A673 (cell line): ENCODE measurements at regions not wholly inside any gene's neighbourhood (a gene's known extent, or its start where the extent isn't known, plus 50 kb on each side); places are given as distances from the start of the nearest gene placed in this dataset.

Source experiments
- BruUV-seq: library from RNA; stranded (reverse); fragments of 400-500 nt; replicated peaks from 2 replicates; lab custom pipeline; 2021; lab: Mats Ljungman, UMichigan
- CTCF ChIA-PET: fragments of 300-600 bp; sonication (Branson Sonifier 250); formaldehyde crosslinking; loops from one replicate; lab custom pipeline; 2022; ENCODE audit warnings: antibody characterized with exemption; lab: Charles Lee
- POLR2A ChIA-PET: fragments of 300-600 bp; sonication (Branson Sonifier 250); formaldehyde crosslinking; loops from one replicate; lab custom pipeline; 2022; ENCODE audit warnings: antibody characterized with exemption; ENCODE audit not compliant: low non-redundant PET; lab: Charles Lee
- DNase-seq: peaks from one replicate; pipeline ENCODE4 v3.0.0-alpha.2; 2015; ENCODE audit warnings: low spot score
- H3K27ac ChIP-seq: fragments of 200-600 bp; sonication (generic); 2 replicates; pipeline ENCODE4 v1.5.1; 2016; ENCODE audit warnings: mixed run types, low read depth, mild to moderate bottlenecking, mixed read lengths, antibody characterized with exemption, low read length; ENCODE audit not compliant: poor library complexity, severe bottlenecking
- H3K27me3 ChIP-seq: fragments of 200-600 bp; sonication (generic); replicated peaks from 2 replicates; pipeline ENCODE4 v1.6.1; 2017; ENCODE audit warnings: mixed run types, low read depth, mild to moderate bottlenecking, mixed read lengths, antibody characterized with exemption, low read length; ENCODE audit not compliant: insufficient read depth, poor library complexity
- H3K36me3 ChIP-seq: fragments of 200-600 bp; sonication (generic); 2 replicates; pipeline ENCODE4 v1.6.1; 2016; ENCODE audit warnings: mixed run types, mild to moderate bottlenecking, mixed read lengths, antibody characterized with exemption, low read length; ENCODE audit not compliant: insufficient read depth, poor library complexity, severe bottlenecking
- H3K4me1 ChIP-seq: fragments of 200-600 bp; sonication (generic); 2 replicates; pipeline ENCODE4 v1.6.1; 2017; ENCODE audit warnings: mixed run types, mild to moderate bottlenecking, mixed read lengths, antibody characterized with exemption, low read length; ENCODE audit not compliant: insufficient read depth, poor library complexity, severe bottlenecking
- H3K4me3 ChIP-seq: fragments of 200-600 bp; sonication (generic); 2 replicates; pipeline ENCODE4 v1.5.1; 2016; ENCODE audit warnings: low read depth, mixed run types, mild to moderate bottlenecking, mixed read lengths, low read length; ENCODE audit not compliant: poor library complexity, severe bottlenecking
- H3K9me3 ChIP-seq: fragments of 200-600 bp; sonication (generic); 2 replicates; pipeline ENCODE4 v1.6.1; 2016; ENCODE audit warnings: mixed run types, low read depth, mild to moderate bottlenecking, mixed read lengths, antibody characterized with exemption, low read length; ENCODE audit not compliant: poor library complexity, severe bottlenecking
- EZH2 ChIP-seq: fragments of 200-600 bp; sonication (generic); IDR thresholded peaks from 2 replicates; pipeline ENCODE4 v1.6.1; 2017; ENCODE audit warnings: borderline replicate concordance, low read depth, mild to moderate bottlenecking, mixed read lengths, antibody characterized with exemption, low read length; ENCODE audit not compliant: poor library complexity, severe bottlenecking
- intact Hi-C: fragments of 100-400 bp; cut with micrococcal nuclease; formaldehyde crosslinking; loops from one replicate; pipeline ENCODE4 v1.10.0; 2022; ENCODE audit not compliant: unreplicated experiment
- TF ChIP-seq, protein P1 (sequence below): fragments of 300-800, 200-600 bp; sonication (generic); conservative IDR thresholded peaks from 2 replicates; pipeline ENCODE4 v1.5.1; 2017; ENCODE audit warnings: low read depth, mild to moderate bottlenecking, antibody characterized with exemption, low read length, moderate library complexity, mixed read lengths

DNA sequence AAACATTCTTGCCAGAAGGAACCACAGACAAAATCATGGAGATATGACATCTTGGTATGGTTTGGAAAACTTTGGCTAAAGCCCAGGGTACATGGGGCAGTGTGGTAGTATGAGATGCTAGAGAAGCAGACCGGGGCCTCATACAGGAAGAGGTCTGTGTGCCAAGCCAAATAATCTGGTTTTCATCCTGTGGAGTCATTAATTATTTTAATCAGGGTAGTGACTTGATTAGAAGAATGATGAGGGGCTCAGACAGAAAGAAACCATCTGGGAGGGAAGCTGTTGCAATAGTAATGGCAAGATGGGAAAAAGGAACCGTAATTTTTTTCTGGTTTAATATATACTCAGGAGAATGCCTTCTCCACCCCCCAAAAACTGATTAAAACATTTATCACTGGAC, 318.0 kb downstream of the BRINP2 start:
- Histone ChIP-seq H3K9me3 (peaks cover 5% of the 10 kb centered on the region), H3K4me3 (no peak overlapping the region), H3K36me3 (no peaks in the 10 kb centered on the region), H3K27me3 (no peaks in the 10 kb centered on the region), H3K4me1 (peaks cover 18% of the 10 kb centered on the region), H3K27ac (no peak overlapping the region)
- no peak for DNase-seq
- no peak for TF ChIP-seq EZH2
- TF ChIP-seq, protein P1, sequence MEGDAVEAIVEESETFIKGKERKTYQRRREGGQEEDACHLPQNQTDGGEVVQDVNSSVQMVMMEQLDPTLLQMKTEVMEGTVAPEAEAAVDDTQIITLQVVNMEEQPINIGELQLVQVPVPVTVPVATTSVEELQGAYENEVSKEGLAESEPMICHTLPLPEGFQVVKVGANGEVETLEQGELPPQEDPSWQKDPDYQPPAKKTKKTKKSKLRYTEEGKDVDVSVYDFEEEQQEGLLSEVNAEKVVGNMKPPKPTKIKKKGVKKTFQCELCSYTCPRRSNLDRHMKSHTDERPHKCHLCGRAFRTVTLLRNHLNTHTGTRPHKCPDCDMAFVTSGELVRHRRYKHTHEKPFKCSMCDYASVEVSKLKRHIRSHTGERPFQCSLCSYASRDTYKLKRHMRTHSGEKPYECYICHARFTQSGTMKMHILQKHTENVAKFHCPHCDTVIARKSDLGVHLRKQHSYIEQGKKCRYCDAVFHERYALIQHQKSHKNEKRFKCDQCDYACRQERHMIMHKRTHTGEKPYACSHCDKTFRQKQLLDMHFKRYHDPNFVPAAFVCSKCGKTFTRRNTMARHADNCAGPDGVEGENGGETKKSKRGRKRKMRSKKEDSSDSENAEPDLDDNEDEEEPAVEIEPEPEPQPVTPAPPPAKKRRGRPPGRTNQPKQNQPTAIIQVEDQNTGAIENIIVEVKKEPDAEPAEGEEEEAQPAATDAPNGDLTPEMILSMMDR: no peak
- intact Hi-C loops: no loop called here
- no TSS peak for BruUV-seq
- ChIA-PET POLR2A (no interaction called here), CTCF (no interaction called here)

DNA sequence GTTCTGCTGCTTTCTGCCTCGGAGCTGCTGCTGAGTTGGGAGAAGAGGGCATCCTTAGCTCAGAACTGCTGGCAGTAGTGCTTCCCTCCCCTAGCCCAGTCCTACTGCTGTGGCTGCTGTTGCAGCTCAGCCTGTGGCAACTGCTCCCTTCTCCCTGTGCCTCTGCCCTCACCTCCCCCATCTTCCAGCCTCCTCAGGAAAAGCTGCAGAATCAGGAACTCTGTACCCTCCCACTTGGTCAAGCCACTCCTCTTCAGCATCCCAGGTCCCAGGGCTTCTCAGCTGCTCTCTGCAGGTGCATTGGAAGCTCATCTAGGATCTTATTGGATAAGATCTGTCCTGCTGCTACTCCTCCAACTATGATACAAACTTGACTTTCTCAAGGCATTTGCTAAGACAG, 316.7 kb downstream of the BRINP2 start:
- intact Hi-C loops: no loop called here
- H3K36me3 ChIP-seq: no peaks in the 10 kb centered on the region
- H3K9me3 ChIP-seq: peaks cover under 1% of the 10 kb centered on the region
- no peak for DNase-seq
- no TSS peak for BruUV-seq
- no peak overlapping the region for H3K4me3 ChIP-seq
- POLR2A ChIA-PET: interaction anchor here (0.6 kb wide), 1 partner anchor 420 kb away, joined by 5 read pairs; no protein-coding TSS in a partner anchor
- CTCF ChIA-PET: no interaction called here
- TF ChIP-seq EZH2: no peak
- TF ChIP-seq, protein P1: no peak
- no peak overlapping the region for H3K27ac ChIP-seq
- peaks cover 18% of the 10 kb centered on the region for H3K4me1 ChIP-seq
- H3K27me3 ChIP-seq: no peaks in the 10 kb centered on the region

DNA sequence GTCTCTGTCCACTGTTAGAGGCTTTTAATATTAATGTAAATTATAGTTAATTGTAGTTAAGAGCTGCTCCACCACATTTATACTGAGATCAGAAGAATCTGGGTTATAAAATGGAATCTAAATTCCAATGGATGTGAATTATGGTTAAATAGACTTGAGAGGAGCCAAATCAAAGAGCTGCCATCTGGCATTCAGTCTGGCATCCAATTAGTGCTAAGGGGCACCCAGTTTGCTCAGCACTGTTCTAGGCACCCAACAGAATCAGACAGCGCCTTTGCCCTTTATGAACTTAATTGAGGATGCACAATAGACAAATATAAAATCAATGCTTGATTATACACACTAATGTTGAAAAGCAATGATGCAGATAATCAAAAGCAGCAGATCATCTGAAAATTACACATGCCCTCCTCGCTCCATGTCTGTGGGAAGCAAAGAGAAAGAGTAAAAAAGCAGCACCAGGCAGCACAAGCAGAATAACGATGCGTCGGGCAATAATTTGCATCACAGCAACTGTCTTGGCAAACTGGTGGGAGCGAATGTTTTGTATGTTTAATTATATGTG, 310.1 kb downstream of the BRINP2 start:
- intact Hi-C loops: no loop called here
- TF ChIP-seq, protein P1: no peak
- TF ChIP-seq EZH2: no peak

More for the DNA sequence above, 310.1 kb downstream of the BRINP2 start:
- Histone ChIP-seq H3K4me3 (no peak overlapping the region), H3K27ac (no peak overlapping the region), H3K4me1 (no peaks in the 10 kb centered on the region), H3K9me3 (no peaks in the 10 kb centered on the region), H3K36me3 (no peaks in the 10 kb centered on the region), H3K27me3 (no peaks in the 10 kb centered on the region)
- CTCF ChIA-PET: no interaction called here
- POLR2A ChIA-PET: no interaction called here
- BruUV-seq: no TSS peak
- no peak for DNase-seq
